ENCODE measurements at regions not wholly inside any gene's neighbourhood (a gene's known extent, or its start where the extent isn't known, plus 50 kb on each side); places are given as distances from the start of the nearest gene placed in this dataset.

DNA sequence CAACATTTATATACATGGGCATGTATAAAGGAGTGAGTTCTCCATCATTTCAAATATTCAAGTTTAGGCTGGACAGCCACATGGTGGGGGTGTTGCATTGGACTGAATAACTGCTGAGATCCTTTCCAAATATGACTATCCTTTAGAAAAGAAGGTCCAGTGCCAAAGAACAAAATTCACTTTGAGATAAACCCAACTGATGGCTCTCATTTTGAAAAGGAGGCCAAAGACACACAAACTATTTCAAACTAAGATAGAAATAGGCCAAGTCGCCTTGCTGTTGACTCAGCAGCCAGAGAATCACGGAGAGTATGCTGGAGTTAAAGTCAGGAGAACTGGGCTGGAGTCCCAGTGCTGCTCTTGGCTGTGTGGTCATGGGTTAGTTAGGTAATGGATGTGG lies 204.5 kb upstream of the LRATD1 start (continued):
- TF ChIP-seq CTCF (IDR thresholded peaks at IDR 0.05 in 2 of 3, conservative IDR thresholded peaks at IDR 0.05 in 1 of 3; ENCODE audit: control insufficient read depth in 2 of 3, extremely low read depth in 1 of 3, insufficient read depth in 1 of 3, low read depth in 3 of 3, low read length in 3 of 3) = peak in 1 of 3 experiments; percentile 19; a peak in 1 of 6 replicates
- TF ChIP-seq, protein P1, sequence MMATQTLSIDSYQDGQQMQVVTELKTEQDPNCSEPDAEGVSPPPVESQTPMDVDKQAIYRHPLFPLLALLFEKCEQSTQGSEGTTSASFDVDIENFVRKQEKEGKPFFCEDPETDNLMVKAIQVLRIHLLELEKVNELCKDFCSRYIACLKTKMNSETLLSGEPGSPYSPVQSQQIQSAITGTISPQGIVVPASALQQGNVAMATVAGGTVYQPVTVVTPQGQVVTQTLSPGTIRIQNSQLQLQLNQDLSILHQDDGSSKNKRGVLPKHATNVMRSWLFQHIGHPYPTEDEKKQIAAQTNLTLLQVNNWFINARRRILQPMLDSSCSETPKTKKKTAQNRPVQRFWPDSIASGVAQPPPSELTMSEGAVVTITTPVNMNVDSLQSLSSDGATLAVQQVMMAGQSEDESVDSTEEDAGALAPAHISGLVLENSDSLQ (IDR thresholded peaks at IDR 0.05) = no peak

GRCh38 chr2:14433946-14434495 lies 198.5 kb upstream of the LRATD1 start:
- Histone ChIP-seq H3K4me2 (ENCODE audit: control insufficient read depth, insufficient read depth) (no peak overlapping the region), H3K27me3 (replicated peaks in 1 of 2; ENCODE audit: control insufficient read depth in 2 of 2, insufficient read depth in 2 of 2, low read length in 1 of 2) (no peaks in the 10 kb centered on the region), H3K9me3 (replicated peaks; ENCODE audit: control insufficient read depth, insufficient read depth, low read length) (no peaks in the 10 kb centered on the region), H2AFZ (ENCODE audit: control insufficient read depth, low read depth, low read length) (no peak overlapping the region), H3K27ac (ENCODE audit: control insufficient read depth, insufficient read depth) (no peak overlapping the region), H3K9ac (ENCODE audit: control insufficient read depth, insufficient read depth, low read length) (no peak overlapping the region), H3K4me3 (no peak overlapping the region), H3K79me2 (ENCODE audit: control insufficient read depth, insufficient read depth, low read length) (no peaks in the 10 kb centered on the region), H4K20me1 (ENCODE audit: control insufficient read depth, insufficient read depth) (no peaks in the 10 kb centered on the region), H3K4me1 (ENCODE audit: control insufficient read depth, insufficient read depth, low read length) (no peaks in the 10 kb centered on the region), H3K36me3 (ENCODE audit: control insufficient read depth in 2 of 2, insufficient read depth in 2 of 2, low read length in 1 of 2) (no peaks in the 10 kb centered on the region)
- SMC1A ChIA-PET (ENCODE audit: uncharacterized antibody, unreplicated experiment) = interaction anchor here (0.9 to 1.2 kb wide), 2 partner anchors 10 to 468 kb away, joined by 3 read pairs; no protein-coding TSS in a partner anchor
- CTCF ChIA-PET = no interaction called here
- in situ Hi-C loops (cut with MboI) (no loop called here), intact Hi-C loops (cut with micrococcal nuclease; ENCODE audit: unreplicated experiment) (no loop called here)
- no peak for TF ChIP-seq RELA (IDR thresholded peaks at IDR 0.05; ENCODE audit: borderline replicate concordance, partially characterized antibody)
- no TSS peak for BruUV-seq (replicated peaks)
- ATAC-seq = no peak
- FAIRE-seq = no peak
- WGBS (ENCODE audit: insufficient coverage, insufficient replicate concordance, low lambda C conversion rate, missing lambda C conversion rate) = 40% methylated on average over 5 of the region's 5 CpGs
- DNase-seq (ENCODE audit: low read depth, low spot score) = no peak
- RAD21 ChIA-PET (ENCODE audit: unreplicated experiment) = no interaction called here
- POLR2A ChIA-PET = no interaction called here
